ENCODE measurements at regions not wholly inside any gene's neighbourhood (a gene's known extent, or its start where the extent isn't known, plus 50 kb on each side); places are given as distances from the start of the nearest gene placed in this dataset.

GRCh38 chr3:137958636-137959035 lies 51.3 kb upstream of the CLDN18 start:
- no peak for DNase-seq (ENCODE audit: low read depth in 2 of 2)

Measured in lung microvascular endothelial cell (primary cell).